Ramos (cell line): ENCODE measurements at regions not wholly inside any gene's neighbourhood (a gene's known extent, or its start where the extent isn't known, plus 50 kb on each side); places are given as distances from the start of the nearest gene placed in this dataset.

ENCODE experiments used
- in situ Hi-C: fragments of 300-500 bp; cut with MboI; formaldehyde crosslinking; loops from one replicate; pipeline ENCODE4 v1.14.3; 2022; ENCODE audit warnings: low sequenced_read_pairs; ENCODE audit not compliant: unreplicated experiment

DNA sequence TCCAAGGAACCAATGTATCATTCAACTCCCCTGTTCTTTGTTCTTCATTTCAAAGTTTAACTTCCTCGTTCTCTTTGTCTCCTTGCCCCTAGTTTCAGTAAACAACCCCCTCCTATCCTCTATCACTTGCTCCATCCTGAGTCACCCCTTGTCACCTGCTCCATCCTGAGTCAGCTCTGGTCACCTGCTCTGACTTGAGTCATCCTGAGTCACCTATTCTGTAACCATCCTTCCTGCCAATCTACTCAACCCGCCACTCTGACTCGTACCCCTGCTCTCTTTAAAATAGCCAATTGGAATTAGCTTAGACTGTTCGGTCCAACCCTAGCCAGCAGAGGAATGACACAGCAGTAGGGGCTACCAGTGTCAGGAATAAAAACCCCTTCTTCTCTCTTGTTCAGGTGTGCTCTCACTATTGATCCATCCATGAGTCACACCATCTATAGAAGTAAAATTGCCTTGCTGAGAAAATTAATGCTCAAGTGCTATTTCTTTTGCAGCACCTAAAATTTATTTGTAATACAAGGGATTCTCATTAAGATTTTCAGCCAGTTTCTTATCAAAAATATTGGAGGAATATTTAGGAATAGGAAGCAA, 326.8 kb downstream of the AKAIN1 start:
- in situ Hi-C loops: no loop called here

DNA sequence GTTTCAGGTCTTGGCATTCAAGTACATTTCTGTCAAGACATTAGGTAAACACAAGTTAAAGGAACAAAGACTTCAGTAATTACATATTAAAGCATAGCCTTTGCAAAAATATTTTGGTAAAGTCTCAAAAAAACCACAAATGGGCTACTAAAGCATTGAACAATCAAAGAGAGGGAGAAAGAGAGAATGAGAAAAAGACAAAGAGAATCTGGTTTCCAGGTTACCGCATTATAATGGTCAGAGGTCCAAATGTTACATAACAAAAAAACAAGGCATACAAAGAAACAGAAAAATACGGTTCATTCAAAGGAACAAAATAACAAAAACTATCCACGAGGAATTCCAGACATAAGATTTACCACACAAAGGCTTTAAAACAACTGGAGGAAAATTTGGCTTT, 327.9 kb downstream of the AKAIN1 start:
- in situ Hi-C loops: no loop called here

DNA sequence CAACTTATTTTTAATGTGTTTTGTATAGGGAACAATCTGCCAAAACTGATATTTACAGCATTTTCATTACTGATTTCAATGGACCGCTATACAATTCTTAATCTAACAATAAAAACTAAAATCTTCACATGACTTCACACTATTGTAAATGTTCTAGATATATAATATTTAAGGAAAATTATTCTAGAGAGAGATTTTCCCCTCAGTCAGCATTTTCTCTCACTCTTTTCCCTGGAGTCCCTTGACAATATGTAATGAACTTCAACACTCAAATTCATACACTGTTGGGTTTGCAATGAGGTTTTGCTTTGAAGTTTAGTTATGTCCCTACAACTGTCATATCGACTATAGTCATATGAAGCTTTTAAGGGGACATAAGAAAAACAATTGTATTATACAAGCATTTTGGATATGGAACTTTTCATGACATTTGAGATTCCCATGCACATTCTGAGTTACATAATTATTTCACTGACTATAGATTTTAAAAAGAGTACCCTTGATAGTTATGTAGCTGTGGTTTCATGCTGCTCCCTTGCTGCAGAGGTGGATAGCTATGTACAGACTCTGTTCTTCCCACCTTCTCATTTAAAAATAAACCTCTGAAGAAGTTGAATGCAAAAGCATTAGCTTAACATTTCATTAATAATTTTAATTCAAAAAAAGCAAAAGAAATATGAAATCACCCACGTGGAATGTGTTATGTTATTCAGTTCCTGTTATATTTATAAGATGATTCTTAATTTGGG, 338.5 kb downstream of the AKAIN1 start:
- in situ Hi-C loops: no loop called here

DNA sequence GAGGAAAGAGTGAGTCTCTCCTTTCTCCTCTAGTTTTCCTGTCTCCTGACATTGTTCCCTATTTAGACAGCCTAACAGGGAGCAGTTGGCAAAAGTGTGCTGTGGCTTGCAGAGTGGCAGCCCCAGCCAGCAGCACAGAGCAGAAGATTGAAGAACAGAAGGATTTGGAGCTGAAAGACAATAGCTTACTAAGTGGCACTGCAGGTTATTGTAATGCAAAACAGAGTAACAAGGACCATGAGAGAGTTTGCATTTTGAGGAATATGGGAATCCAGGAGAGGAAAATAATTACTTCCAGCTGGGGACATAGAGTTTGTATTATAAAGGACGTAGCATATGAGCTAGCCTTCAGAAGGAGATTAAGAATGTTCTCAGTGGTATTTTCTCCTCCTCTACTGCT, 342.4 kb downstream of the AKAIN1 start:
- in situ Hi-C loops: no loop called here

DNA sequence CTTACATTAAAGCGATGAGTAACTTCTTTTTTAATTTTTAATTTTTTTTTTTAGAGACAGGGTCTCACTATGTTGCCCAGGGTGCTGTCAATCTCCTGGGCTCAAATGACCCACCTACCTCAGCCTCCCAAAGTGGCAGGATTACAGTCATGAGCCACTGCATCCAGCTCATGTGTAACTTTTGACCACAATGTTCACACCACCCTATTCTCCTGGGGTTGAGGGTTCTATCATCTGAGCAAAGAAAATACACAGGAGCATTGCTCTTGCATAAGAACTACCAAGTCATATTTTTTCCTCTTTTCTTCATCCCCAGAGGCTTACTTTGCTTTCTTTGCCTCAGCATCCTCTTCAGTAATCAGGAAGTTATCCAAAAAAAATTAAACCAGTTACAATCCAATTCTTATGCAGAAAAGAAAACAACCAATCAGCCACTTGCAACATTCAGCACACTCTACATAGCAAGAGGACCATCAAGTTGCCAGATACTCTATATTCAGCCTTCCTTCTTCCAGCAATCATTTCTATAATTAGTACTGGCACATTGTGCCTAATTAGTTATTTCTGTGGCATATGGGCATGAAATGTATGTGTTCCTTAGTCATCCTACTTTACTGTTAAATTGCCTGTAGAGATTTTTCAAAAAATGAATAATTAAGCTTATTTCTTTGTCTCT, 345.6 kb downstream of the AKAIN1 start:
- in situ Hi-C loops: no loop called here

DNA sequence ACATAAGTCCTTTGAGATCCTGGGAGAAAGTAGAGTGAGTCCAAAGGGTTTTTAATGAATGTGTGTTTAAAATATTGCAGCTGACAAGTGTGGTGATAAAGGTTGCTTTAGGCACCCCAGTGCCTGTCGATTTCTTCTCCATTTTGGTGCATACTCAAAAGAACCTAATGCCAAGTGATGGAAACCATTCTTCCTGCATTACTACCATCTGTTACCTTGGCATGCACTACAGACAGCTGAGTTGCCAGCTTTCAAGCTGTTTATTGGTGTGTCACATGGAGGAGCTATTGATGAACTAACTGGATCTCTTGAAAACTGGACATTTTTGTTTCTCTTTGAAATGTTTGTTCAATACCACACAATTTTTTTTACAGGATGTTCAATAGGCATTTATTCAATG, 350.0 kb downstream of the AKAIN1 start:
- in situ Hi-C loops: no loop called here

DNA sequence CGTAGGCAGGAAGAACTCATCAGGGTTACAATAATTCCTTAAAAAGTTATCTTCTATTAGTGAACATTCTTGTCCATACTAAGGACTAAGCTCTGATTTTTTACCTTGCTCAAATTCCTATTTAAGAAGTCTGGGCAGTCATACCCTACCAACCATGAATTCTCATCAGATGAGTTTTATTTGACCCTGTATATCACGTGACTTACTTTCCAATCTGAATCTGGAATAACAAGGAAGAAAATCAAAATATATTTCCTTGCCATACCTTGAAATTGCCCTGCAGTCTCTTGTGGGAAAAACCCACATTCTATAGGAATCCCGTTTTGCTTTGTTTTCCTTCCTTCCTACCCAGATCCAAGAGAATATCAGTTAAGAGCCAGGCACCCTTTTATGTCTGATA, 352.7 kb downstream of the AKAIN1 start:
- in situ Hi-C loops: no loop called here

DNA sequence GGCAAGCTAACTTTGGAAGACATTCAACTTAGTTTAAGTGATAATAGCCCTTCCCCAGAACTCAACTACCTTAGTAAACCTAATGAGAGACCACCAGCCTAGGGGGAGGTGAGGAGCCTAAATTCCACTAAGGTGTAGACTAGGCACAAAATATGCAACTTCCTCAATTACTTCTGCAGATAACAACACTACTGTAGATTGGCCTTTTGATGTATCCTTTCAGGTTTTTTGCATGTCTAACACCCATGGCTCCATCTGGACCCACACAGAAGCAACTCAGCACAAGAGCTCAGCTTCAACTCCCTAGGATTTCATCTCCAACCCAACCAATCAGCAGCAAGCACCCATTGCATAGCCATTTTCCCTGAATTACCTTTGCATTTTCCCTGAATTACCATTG, 353.3 kb downstream of the AKAIN1 start:
- in situ Hi-C loops: no loop called here

DNA sequence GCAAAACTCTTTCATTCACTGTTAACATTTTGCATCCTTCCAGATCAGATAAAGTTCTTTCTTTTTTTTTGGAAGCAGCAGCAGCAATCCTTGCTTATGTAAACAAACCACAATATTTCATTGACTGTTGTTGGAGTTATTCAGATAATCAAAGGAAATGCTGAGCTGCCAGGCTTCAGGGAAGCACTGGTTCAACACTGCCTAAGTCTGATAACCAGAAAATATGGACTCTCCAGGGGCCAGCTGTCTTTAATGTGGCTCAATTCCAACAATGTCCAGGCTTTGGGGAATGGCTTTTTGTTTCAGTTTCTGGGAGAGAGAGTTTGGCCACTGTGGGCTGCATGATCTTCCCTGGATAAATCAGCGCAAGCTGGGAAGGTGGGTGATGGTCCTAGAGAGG, 354.3 kb downstream of the AKAIN1 start:
- in situ Hi-C loops: no loop called here

DNA sequence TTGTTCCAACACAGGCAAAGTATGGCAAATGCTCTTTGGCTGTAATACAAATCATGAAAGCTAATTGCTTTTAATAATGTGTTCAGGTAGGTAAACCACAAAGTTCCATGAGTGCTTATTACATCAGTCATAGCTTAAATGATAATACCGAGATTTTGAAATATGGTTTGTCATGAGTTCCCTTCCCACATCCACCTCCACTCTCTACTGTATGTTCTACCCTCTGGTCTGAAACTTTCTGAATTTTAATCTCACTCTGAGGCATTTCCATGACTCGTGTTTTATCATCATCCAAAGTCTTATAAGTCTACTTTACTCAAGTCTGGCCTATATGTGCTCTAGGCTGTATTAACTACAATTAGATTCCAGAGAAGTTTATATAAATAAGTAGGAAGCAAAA, 354.8 kb downstream of the AKAIN1 start:
- in situ Hi-C loops: no loop called here

DNA sequence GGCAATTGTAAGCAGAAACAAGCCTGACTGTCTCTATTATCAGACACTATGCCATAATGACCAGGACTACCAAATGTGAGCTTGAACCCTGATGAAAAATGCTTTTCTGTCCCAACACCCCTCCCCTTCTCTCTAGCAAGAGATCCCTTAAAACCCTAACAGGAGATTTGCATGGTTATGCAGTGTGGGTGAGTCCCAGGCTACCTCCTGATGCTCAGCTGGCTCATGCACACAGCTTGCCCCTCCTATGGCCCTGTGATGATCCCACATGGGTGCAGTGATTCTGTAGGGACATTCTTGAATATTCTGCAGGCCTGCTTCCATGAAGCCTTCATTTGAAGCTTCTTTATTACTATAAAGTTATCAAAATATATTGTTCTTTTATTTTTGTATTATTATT, 357.4 kb downstream of the AKAIN1 start:
- in situ Hi-C loops: no loop called here

DNA sequence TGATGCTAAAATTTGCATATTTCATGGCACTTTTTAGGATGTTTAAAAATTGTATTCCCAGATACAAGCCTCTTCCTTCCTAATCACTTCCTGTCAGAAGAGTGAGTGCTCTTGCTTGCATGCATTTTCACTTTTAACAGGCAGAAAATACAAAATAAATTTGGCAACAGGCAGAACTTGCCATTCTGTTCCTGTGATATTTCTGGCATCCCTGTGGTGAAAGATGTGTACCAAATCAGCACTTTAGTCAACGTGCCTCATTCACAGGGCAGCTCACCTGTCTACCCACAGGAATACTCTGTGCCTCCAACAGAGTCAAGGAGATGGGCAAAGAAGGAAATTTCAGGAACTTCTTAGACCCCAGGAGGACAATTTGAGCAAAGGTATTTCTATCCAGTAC, 360.9 kb downstream of the AKAIN1 start:
- in situ Hi-C loops: no loop called here

DNA sequence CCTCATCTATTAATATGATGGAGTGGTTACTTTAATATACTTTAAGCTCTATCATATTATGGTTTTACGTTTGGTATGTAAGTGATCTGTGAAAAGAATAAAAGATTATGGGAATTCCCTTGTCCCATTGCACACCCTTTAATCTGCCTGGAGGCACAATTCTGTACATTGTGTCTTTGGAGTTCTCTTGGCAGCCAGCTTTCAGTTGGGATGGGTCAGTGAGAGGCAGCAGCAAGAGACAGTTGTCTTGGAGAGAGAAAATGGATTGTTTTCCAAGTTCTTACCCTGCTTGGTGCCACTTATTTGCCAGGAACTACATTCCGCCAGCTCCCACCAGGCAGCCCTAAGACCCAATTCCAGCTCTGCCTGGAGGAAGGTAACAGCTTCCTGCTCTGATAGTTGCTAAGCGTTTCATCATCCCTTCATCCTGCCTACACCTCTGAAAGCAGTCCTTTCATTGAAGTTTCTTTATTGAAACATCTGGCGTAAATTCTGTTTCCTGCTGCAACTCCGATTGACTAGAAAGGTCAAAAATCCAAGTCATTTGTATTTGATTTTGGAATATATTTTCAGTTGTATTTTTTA, 365.2 kb downstream of the AKAIN1 start:
- in situ Hi-C loops: no loop called here

DNA sequence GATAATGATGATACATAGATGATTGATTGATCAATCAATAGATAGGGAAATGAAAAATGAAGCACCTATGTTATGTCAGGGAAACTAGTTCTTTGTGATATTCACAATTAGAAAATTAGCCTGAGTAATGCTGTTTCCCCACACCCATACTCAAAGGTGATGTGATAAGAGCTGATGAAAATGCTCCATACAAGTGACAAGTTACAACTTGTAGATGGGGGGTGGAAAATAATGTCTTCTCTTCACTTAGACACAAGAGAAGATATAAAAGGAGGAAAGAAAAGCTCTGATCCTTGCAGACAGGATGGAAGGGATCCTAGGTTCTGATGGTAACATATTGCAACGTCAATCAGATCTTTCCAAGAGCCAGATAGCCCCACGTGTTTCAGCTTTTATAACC, 365.9 kb downstream of the AKAIN1 start:
- in situ Hi-C loops: no loop called here

DNA sequence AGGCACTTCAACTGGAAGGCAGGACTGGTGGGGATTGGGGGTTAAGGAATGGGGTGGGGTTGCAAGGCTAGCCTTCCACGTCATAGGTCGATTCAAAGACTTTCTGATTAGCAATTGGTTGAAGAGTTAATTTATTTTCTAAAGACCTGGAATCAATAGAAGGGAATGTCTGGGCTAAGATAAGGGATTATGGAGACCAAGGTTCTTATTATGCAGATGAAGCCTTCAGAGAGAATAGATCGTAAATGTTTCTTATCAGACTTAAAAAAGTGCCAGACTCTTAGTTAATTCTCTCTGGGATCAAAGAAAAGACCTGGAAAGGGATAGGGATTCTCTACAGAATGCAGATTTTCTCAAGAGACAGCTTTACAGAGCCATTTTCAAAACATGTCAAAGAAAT, 368.0 kb upstream of the DLGAP1 start:
- in situ Hi-C loops: no loop called here

DNA sequence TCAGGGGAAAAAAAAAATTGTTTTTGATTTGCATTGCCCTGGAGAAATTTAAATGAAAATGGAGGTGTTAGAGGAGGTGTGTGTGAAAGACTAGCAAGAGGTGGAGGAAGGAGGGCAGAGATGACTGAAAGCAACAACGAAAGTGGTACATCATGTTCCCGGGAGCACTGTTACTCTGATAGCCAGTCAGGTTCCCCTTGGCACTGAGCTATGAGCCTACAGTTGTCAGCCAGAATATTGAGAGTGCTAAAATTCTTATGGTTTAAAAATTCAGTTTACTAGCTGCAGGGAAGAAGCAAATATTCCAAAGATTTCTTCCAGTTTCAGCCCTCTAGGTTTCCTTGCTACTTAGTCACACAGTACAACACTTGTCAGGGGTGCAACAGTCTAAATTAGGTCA, 366.7 kb upstream of the DLGAP1 start:
- in situ Hi-C loops: no loop called here

DNA sequence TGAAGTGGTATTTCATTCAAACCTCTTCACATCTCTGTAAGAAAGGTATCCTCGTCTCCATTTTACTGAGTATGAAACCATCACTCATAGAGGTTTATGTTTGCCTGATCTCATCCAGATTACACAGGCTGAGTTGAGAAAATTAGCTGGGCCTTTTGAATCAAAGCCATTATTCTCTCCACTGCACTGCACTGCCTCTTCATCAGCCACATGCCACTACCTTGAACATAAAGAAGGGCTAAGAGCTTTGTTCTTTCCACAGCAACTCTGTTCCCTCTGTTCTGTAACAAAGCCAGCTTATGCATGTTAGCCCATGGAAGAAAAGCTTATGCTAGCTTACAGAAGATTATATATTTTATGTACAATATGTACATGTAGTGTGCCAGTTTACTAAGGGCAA, 362.6 kb upstream of the DLGAP1 start:
- in situ Hi-C loops: no loop called here

DNA sequence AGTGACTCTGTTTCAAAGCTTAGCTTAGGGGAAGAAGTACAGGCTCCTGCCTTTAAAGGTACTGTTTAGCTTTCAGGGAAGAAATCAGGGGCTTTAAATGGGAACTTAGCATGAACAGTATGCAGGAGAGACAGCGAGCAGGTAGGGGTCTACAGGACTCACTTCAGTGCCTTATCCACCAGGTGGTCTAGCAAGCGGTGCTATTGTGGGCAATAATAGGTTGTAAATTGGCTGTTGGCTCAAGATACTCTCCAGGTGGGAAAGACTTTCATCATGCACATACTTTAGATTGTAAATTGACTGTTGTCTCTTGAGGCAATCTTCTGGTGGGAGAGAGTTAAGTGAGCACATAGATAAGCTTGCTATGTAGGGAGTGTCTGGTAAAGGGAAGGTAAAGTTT, 358.6 kb upstream of the DLGAP1 start:
- in situ Hi-C loops: no loop called here

DNA sequence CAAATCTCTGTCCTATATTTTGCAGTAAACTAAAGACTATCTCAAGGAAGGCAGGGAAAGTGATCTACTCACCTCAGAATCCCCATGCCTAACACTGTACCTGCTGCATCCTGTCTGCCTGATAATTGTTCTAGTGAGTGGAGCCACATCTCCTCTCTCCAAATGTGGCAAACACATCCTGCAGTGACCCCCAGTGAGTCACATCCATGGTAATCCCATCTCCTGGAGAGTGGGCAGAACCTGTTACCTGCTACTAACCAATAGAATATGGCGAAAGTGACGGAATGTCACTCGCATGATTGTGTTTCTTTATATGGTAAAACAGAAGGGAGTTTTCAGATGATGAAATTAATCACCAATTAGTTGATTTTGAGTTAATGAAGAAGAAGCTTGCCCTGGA, 353.8 kb upstream of the DLGAP1 start:
- in situ Hi-C loops: no loop called here

DNA sequence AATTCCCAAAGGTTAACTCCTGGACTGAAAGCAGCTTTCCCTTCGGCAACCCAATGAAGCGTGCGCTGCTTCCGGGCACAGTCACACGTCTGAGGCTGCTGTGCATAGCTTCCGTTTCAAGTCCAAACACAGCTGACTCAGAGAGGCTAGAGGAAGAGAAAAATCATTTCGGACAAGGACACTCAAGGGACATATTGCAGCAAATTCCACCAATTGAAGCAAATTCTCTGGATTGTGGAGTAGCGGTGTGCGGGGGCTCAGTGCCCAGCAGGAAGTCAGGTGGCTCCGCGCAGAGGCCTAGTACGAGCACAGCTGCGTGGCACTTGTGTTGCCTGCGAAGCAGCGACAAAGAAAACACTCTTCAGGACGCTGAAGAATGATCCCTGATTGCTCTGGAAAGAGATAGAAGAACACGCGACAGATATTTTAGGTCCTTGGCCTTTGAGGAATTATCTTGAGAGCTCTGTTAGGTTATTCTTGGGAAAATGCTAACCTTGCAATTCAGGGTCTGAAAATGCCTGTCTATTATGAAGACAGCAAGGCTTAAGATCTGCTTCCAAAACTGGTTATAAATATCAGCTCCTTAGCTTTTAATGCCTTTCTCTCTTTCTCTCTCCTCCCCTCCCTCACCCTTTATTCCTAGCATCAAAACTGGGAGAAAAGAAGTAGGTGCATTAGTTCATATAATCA, 352.6 kb upstream of the DLGAP1 start:
- in situ Hi-C loops: no loop called here

DNA sequence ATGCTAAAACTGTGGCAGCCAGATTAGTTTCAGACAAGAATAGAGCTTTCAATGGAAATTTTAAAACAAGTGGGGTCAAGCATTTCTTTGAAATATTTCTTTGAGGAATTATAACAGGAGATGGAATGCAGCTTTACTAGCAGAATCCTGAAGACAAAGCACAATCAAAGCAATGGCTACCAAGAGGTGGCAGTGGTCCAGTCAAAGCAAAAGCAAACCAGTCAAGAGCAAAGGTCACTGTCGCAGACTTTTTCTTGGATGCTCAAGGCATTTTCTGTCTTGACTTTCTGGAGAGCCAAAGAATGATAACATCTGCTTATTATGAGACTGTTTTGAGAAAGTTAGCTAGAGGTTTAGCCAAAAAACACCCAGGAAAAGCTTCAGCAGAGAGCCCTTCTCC, 351.2 kb upstream of the DLGAP1 start:
- in situ Hi-C loops: no loop called here
